ENCODE measurements at regions not wholly inside any gene's neighbourhood (a gene's known extent, or its start where the extent isn't known, plus 50 kb on each side); places are given as distances from the start of the nearest gene placed in this dataset.

DNA sequence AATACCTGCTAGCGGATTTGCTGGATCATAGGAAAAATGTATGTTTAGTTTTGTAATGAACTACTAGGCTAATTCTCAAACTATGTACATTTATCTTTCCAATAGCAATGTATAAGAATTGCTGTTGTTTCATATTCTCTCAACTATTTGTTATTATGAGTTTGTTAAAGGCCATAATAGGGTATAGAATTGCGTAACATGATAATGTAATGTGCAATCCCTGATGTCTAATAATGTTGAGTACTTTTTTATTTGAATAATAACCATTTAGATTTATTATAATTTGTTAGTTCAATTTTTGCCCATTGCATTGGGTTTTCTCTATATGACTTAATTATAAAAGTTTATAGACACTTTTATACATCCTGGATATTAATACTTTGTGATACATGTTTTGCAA is 801.6 kb downstream of the LUZP2 start:
- no peak for TF ChIP-seq POLR2A (IDR thresholded peaks at IDR 0.05)
- TF ChIP-seq POLR2AphosphoS5 (IDR thresholded peaks at IDR 0.05; ENCODE audit: insufficient read depth in 1 of 2, low read depth in 1 of 2): no peak
- TF ChIP-seq, protein P1, sequence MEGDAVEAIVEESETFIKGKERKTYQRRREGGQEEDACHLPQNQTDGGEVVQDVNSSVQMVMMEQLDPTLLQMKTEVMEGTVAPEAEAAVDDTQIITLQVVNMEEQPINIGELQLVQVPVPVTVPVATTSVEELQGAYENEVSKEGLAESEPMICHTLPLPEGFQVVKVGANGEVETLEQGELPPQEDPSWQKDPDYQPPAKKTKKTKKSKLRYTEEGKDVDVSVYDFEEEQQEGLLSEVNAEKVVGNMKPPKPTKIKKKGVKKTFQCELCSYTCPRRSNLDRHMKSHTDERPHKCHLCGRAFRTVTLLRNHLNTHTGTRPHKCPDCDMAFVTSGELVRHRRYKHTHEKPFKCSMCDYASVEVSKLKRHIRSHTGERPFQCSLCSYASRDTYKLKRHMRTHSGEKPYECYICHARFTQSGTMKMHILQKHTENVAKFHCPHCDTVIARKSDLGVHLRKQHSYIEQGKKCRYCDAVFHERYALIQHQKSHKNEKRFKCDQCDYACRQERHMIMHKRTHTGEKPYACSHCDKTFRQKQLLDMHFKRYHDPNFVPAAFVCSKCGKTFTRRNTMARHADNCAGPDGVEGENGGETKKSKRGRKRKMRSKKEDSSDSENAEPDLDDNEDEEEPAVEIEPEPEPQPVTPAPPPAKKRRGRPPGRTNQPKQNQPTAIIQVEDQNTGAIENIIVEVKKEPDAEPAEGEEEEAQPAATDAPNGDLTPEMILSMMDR (IDR thresholded peaks at IDR 0.05): no peak
- no peak for DNase-seq (ENCODE audit: extremely low spot score in 2 of 2)
- Histone ChIP-seq H3K4me3 (no peak overlapping the region), H3K27me3 (no peaks in the 10 kb centered on the region), H3K4me1 (no peaks in the 10 kb centered on the region), H3K9me3 (no peaks in the 10 kb centered on the region), H3K27ac (no peak overlapping the region), H3K36me3 (no peaks in the 10 kb centered on the region)
- intact Hi-C loops (cut with DNase I): no loop called here

DNA sequence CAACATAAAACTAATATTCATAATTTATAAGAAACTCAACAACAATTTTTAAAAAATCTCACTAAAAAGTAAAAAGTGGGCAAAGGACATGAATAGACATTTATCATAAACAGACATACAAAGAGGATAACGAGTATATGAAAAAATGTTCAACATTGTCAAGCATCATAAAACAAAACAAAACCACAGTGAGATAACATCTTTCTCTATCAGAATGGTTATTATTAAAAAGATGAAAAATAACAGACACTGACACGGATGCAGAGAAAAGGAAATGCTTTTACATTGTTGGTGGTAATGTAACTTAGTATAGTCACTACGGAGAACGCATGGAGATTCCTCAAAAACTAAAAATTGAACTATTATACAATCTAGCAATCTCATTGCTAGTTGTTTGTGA is 813.0 kb downstream of the LUZP2 start:
- intact Hi-C loops (cut with DNase I): no loop called here
- Histone ChIP-seq H3K27me3 (no peaks in the 10 kb centered on the region), H3K36me3 (no peaks in the 10 kb centered on the region), H3K4me3 (no peak overlapping the region), H3K27ac (no peak overlapping the region), H3K9me3 (no peaks in the 10 kb centered on the region), H3K4me1 (no peaks in the 10 kb centered on the region)
- no peak for DNase-seq (ENCODE audit: extremely low spot score in 2 of 2)
- TF ChIP-seq, protein P1 (IDR thresholded peaks at IDR 0.05): no peak
- TF ChIP-seq POLR2AphosphoS5 (IDR thresholded peaks at IDR 0.05; ENCODE audit: insufficient read depth in 1 of 2, low read depth in 1 of 2) (no peak), POLR2A (IDR thresholded peaks at IDR 0.05) (no peak)

DNA sequence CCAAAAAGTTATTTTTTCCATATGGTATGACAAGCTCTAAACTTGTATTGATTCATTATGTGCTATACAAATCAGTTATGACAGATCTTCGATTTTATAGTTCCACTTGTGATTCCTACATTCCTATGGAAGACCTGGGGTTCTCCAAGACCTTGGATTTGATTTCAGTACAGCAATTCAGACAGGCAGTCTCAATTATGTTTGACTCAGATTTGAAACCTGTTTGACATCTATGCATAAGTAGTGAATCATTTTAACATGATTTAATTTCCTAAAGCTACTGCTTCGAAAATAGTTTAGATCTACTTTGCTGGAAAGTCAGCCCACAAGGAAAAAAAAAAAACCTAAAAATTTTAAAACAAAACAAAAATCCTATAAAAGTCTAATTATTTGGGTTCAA is 820.4 kb downstream of the LUZP2 start:
- no peak for DNase-seq (ENCODE audit: extremely low spot score in 2 of 2)
- Histone ChIP-seq H3K4me3 (no peak overlapping the region), H3K36me3 (no peaks in the 10 kb centered on the region), H3K9me3 (no peaks in the 10 kb centered on the region), H3K27me3 (no peaks in the 10 kb centered on the region), H3K27ac (no peak overlapping the region), H3K4me1 (no peaks in the 10 kb centered on the region)
- intact Hi-C loops (cut with DNase I): no loop called here
- no peak for TF ChIP-seq POLR2A (IDR thresholded peaks at IDR 0.05)
- TF ChIP-seq, protein P1 (IDR thresholded peaks at IDR 0.05): no peak
- TF ChIP-seq POLR2AphosphoS5 (IDR thresholded peaks at IDR 0.05; ENCODE audit: insufficient read depth in 1 of 2, low read depth in 1 of 2): no peak

DNA sequence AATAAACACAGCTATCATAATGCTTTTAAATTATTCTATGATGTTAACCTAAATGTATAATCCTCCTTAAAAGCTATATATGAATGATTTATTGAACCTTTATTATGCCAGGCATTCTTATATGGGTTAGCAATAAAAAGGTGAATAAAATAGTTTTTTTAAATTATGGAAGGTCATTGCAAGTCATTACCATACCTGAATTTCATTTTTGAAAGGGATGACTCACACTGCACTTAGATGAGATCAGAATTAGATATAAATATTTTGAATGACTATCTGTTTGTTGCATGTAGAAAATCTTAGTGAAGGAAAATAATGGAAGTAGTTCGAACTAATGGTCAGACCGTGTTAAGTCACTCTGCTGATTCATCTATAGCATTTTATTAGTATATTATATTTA is 822.3 kb downstream of the LUZP2 start:
- H3K36me3 ChIP-seq: no peaks in the 10 kb centered on the region
- TF ChIP-seq POLR2A (IDR thresholded peaks at IDR 0.05) (no peak), POLR2AphosphoS5 (IDR thresholded peaks at IDR 0.05; ENCODE audit: insufficient read depth in 1 of 2, low read depth in 1 of 2) (no peak)
- TF ChIP-seq, protein P1 (IDR thresholded peaks at IDR 0.05): no peak
- intact Hi-C loops (cut with DNase I): no loop called here

DNA sequence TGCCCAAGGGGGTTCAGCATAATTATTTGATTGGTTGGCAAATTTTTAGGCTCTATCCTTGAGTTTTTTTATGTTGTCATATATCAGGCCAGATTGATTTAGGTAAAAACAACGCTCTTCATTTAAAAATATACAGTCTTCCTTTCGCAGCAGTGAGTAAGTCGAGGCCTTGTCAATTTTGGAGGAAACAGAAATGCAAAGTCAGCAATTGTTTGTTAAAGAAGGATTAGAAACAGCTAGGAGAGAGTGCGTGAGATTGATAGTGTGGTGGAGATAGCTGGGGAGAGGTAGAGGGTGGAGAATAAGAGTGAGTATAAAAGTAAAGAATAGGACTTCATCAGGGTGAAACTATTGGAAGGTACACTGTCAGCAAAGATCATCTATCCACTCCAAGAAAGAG is 830.8 kb downstream of the LUZP2 start:
- Histone ChIP-seq H3K4me3 (no peak overlapping the region), H3K27me3 (no peaks in the 10 kb centered on the region), H3K9me3 (no peaks in the 10 kb centered on the region), H3K36me3 (no peaks in the 10 kb centered on the region), H3K4me1 (no peaks in the 10 kb centered on the region), H3K27ac (no peak overlapping the region)
- intact Hi-C loops (cut with DNase I): no loop called here
- TF ChIP-seq, protein P1 (IDR thresholded peaks at IDR 0.05): no peak
- TF ChIP-seq POLR2A (IDR thresholded peaks at IDR 0.05) (no peak), POLR2AphosphoS5 (IDR thresholded peaks at IDR 0.05; ENCODE audit: insufficient read depth in 1 of 2, low read depth in 1 of 2) (no peak)
- DNase-seq (ENCODE audit: extremely low spot score in 2 of 2): no peak

More for the DNA sequence above, 822.3 kb downstream of the LUZP2 start:
- no peaks in the 10 kb centered on the region for H3K9me3 ChIP-seq
- no peak for DNase-seq (ENCODE audit: extremely low spot score in 2 of 2)
- no peak overlapping the region for H3K27ac ChIP-seq
- H3K27me3 ChIP-seq: no peaks in the 10 kb centered on the region
- no peak overlapping the region for H3K4me3 ChIP-seq
- H3K4me1 ChIP-seq: no peaks in the 10 kb centered on the region

Measured in vagina (tissue), 2 donors.